HG03139 (cell line): ENCODE measurements at regions not wholly inside any gene's neighbourhood (a gene's known extent, or its start where the extent isn't known, plus 50 kb on each side); places are given as distances from the start of the nearest gene placed in this dataset.

Source experiments
- ATAC-seq: cut with Tn5 transposase; IDR thresholded peaks from one replicate; pipeline ENCODE4 v1.9.1; 2021; ENCODE audit not compliant: unreplicated experiment

DNA sequence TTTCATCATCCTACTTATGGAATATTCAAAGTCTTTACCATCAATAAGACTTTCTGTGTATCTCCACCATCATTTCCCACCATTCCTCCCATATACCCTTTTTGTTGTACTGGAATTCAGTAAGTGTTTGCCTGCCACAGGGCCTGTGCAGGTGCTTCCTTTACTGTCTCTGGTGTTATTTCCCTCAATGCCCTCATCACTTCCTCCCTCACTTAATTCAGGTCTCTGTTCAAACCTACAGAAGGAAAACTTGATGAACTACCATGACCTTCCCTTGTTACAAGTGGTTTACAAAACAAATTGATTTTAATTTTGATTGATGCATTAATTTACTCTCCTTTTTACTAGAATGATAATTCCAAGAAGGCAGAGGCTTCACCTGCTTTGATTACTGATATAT, 159.5 kb upstream of the FAT4 start:
- no peak for ATAC-seq

DNA sequence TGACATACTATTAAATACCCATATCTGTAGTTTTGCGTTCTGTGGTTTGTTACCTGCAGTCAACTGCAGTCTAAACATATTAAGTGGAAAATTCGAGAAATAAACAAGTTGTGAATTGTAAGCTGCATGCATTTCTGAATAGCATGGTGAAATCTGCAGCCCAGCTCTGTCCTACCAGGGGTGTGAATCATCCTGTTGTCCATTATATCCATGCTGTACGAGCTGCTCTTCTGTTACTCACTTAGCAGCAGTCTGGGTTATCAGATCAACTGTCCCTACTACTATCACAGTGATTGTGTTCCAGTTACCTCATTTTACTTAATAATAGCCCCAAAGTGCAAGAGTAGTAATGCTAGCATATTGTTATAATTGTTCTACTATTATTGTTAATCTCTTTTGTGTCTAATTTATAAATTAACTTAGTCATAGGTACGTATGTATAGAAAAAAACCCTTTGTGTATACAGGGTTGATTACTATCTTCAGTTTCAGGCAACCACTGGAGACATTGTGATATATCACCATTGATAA, 173.7 kb upstream of the FAT4 start:
- ATAC-seq, result no peak

- ATAC-seq, result no peak
Measured at GRCh38 chr4:125135652-125136051, 179.1 kb upstream of the FAT4 start.

- ATAC-seq, result no peak
Measured at GRCh38 chr4:125132729-125133128, 182.0 kb upstream of the FAT4 start.

DNA sequence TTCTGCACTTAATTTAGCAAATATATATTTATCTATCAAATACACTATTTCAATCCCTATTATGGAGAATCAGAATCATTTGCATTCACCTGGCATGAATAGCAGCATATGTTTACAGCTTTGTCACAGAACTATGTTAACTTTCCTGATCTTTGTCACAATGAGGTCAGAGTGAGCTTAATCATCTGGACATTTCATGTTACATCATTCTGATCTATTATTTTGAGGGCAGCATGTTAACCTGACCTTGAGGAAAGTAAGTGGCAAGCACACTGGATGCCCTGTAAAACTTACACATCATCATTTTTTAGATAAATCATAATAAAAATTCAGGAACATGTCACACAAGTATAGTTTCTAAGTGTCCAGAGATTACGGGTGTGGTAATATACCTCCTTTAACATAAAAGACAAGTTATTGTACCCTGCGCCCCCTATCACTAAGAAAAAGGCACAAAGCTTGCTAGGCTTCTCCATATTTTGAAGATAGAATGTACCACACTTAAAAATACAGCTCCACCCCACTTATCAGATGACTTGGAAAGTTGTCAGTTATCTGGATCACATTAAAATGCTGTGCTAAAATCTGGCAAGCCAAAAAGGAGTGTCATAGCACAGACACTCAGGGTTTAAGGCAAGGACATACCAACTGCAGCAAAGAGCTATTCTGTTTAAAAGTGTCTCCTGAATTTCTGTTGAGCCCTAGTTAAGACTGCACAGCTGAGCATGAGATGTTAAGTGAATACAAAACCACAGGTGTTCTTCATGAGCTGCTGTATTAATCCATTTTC, 182.7 kb upstream of the FAT4 start:
- no peak for ATAC-seq

- ATAC-seq, result no peak
Measured at GRCh38 chr4:125125276-125125675, 189.5 kb upstream of the FAT4 start.

GRCh38 chr4:125123570-125124109, 191.1 kb upstream of the FAT4 start:
- ATAC-seq, result no peak

DNA sequence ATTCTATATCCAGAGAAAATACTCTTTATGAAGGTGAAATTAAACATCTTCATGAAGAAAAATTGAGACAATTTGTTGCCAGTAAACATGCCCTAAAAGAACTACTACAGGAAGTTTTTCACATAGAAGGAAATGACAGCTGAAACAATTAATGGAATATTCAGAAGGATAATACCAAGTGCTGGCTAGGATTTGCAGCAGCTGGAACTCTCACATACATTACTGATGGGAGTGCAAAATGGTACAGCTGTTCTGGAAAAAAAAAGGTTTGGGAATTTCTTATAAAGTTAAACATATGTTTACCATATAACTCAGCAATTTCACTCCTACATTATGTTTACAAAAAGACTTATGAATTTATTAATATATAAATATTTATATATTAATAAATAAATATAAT, 193.2 kb upstream of the FAT4 start:
- ATAC-seq, result no peak

DNA sequence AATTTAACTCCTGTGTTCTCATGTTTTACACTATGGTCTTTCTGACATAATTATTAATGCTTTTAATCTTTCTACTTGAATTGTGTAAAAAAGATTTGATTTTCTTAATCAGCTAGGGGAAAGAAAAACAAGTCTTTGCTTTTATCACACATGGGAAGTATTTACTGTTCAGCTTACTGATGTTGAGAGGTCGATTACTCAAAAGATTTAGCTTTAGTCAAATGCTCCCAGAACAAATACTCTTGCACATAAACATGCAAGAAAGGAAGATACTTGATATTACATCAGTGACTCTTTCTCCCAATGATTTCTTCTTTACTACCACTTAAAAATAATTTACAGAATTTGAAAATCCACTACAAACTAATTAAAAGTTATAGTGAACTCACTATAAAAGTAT, 198.3 kb upstream of the FAT4 start:
- ATAC-seq, result no peak

DNA sequence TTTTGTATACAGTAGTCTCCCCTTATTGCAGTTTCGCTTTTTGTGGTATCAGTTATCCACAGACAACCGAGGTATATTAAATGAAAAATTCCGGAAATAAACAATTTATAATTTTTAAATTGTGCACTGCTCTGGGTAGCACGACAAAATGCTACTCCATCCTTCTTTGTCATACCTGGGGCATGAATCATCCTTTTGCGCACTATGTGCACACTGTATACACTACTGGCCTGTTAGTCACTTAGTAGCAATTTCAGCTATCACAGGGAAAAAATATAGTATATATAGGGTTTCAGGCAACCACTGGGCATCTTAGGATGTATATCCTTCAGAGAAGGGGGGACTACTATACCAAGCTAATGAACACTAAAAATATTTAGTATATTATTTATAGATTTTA, 198.8 kb upstream of the FAT4 start:
- ATAC-seq, result no peak

DNA sequence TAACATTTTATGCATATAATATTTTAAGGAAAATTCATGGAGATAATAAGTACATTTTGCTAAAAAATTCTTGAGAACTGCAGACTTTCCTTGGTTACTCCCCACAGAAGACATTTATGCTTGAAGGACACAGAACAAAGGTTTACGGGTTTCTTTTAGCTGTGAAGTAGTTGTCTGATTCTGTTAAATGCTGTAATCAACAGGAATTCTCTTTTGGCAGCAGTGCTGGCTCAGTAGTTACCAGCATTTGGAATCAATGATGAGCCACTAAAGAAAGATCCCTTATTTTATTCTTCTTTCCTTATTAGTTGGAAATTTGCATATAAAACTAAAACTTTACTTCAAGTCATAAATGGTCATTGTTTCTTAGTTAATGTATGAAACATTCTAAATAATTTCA, 199.3 kb upstream of the FAT4 start:
- no peak for ATAC-seq

DNA sequence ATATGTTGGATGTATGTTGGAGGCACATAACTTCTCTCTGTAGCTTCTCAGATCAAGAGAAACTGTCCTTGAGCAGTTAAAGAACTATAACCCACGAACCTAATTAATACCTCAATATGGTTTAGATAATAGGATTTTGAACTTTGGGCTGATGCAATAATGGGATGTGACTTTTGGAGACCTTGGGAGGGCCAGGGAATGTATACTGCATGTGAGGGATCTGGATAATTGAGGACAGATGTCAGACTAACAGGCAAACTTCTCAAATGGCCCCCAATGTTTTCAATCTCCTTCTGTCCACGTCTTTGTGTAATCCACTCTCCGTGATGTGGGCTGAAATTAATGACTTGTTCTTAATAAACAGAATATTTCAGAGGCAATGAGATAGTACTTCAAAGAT, 202.2 kb upstream of the FAT4 start:
- ATAC-seq, result no peak

DNA sequence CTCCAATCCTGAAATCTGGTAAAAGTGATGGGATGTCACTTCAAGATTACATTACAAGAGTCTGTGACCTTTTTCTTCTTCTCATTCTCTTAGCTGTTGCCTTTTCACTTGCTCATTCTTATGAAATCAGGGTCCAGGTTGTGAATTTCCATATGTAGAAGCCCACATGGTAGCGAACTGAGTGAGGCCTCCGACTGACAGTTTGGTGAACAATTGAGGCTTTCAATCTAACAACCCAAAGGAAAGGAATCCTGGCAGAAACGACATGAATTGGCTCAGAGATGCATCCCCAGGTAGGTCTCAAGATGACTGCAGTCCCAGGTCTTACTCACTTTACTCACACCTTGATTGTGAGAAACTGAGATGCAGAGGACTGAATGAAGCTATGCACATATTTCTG, 203.4 kb upstream of the FAT4 start:
- ATAC-seq, result no peak

DNA sequence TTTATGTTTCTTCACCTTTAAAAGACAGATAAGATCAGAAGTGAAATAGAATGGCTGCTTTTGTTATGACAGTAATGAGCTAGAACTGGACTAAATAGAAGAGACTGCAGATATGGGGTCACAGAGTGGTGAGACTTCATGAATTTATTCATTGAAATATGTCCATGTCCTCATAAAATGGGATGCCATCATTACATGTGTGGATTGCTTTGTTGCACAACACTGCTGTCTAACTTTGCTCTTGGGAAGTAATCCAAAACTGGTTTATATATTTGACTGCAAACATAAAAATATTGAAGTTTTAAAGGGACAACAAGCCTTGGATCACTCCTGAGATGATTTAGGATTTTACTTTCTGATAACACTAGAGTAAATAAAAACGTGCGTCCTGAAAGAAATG, 209.2 kb upstream of the FAT4 start:
- ATAC-seq, result no peak

DNA sequence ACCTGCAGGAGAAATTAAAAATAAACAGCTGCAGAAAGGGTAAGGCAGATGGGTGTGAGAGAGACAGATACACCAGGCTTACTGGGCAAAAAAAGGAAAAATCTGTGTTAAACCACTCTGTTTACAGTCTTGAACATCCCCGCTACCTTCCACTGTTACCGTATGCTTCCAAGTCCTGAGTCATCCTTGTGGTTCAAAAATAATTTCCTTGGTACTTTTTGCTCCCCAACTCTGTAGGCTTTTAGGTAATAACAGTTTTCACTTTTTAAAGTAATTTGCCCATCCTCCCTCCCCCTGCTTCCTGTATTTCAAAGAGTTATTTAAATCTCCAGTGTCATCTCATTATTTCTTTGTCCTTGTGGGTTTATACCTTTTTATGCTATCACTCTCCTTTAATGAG, 210.1 kb upstream of the FAT4 start:
- ATAC-seq, result no peak

DNA sequence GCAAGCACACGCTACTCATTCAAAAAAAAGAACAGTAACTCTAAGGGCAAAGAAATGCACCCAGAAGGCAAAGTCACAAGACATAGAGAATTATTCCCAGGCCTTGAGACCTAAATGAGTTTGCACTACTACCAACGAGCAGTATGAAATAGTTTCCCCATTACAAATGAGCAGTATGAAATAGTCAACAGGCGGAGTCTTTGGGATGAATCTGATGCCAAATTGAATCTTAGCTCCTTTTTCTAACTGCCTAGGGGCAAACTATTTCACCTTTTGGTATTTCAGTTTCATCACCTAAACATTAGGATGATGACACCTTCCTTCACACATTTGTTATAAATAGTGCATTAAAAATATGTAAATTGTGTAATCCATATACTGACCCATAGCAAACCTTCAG, 213.0 kb upstream of the FAT4 start:
- no peak for ATAC-seq

DNA sequence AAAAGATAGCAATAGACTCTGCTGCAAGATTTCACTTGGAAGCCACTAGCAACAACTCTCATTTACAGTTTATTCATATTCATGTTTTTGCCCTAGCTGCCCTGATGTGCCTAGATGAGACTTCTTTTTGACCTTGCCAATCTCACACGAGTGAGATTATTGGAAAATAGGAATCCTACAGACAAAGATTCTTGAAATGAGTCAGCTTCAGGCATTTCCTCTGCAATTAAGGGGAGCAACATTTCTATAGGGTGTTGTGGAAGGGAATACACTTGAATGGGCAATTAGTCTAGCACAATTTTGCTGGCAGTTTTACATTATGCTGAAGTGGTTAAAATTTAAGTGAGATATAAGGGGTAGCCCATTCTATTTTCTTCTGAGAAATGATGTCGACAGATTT, 217.0 kb upstream of the FAT4 start:
- ATAC-seq, result no peak

DNA sequence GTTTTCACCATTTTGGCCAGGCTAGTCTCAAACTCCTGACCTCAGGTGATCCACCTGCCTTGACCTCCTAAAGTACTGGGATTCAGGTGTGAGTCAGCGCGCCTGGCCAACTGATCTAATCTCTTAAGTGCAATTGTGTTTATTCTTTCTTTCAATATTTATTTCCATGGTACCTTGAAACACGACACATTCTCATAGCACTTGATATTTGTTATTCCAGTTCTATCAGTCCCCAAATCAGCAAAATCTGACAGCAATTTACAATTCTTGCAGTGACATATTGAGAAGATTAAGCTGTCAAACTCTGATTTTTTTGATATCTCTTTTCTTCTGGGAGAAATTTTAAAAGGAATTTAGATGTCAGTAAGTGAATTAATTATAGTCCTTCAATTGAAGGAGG, 218.1 kb upstream of the FAT4 start:
- ATAC-seq, result no peak

DNA sequence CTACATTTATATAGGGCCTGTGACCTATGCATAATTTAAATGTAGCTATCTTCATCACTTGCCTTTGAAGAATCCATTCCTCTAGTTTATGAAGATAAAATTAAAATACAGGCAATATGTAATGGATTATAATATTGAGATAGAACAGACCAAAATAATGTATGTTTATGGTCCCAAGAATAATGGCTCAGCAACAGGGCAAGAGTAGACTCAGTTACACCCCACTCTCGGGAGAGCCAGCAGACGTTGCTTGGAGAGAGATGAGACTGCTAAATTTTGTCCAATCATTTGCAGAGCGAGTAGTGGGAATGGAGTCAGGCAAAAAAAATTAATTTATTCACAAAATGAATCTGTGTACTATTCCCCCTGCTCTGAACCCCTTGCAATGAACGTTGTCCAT, 223.2 kb upstream of the FAT4 start:
- ATAC-seq, result no peak

- no peak for ATAC-seq
Measured at GRCh38 chr4:125091101-125091500, 223.7 kb upstream of the FAT4 start.

- ATAC-seq, result no peak
Measured at GRCh38 chr4:125084608-125085007, 230.1 kb upstream of the FAT4 start.

GRCh38 chr4:125082729-125083417, 231.9 kb upstream of the FAT4 start:
- no peak for ATAC-seq
